Femur (tissue), 1 donor: ENCODE measurements at regions not wholly inside any gene's neighbourhood (a gene's known extent, or its start where the extent isn't known, plus 50 kb on each side); places are given as distances from the start of the nearest gene placed in this dataset.
A peak's percentile ranks its signal among the peaks of the same experiment; 100 is the strongest.

Experiments used
- DNase-seq: peaks from one replicate; pipeline ENCODE4 v3.0.0-alpha.2; 2017

GRCh38 chr16:13743571-13743970 lies 176.4 kb upstream of the ERCC4 start:
- no peak for DNase-seq

GRCh38 chr16:13756411-13757140 lies 163.4 kb upstream of the ERCC4 start:
- no peak for DNase-seq

GRCh38 chr16:13766334-13766733 lies 153.6 kb upstream of the ERCC4 start:
- DNase-seq: no peak

- DNase-seq: no peak
These were observed 152.7 kb upstream of the ERCC4 start for GRCh38 chr16:13767215-13767614.

- DNase-seq: no peak
These were observed 151.5 kb upstream of the ERCC4 start for GRCh38 chr16:13768471-13768870.

- no peak for DNase-seq
These were observed 149.5 kb upstream of the ERCC4 start for GRCh38 chr16:13770436-13770835.

- DNase-seq: no peak
These were observed 147.2 kb upstream of the ERCC4 start for GRCh38 chr16:13772782-13773181.

GRCh38 chr16:13779676-13780075 lies 140.3 kb upstream of the ERCC4 start:
- no peak for DNase-seq

GRCh38 chr16:13780406-13781168 lies 139.4 kb upstream of the ERCC4 start:
- peak; percentile 44 for DNase-seq

- DNase-seq: no peak
These were observed 138.8 kb upstream of the ERCC4 start for GRCh38 chr16:13781169-13781564.

GRCh38 chr16:13781575-13782338 lies 138.2 kb upstream of the ERCC4 start:
- DNase-seq: peak; percentile 45

GRCh38 chr16:13791095-13791494 lies 128.9 kb upstream of the ERCC4 start:
- no peak for DNase-seq

- peak; percentile 77 for DNase-seq
These were observed 126.0 kb upstream of the ERCC4 start for GRCh38 chr16:13793841-13794409.

- peak; percentile 33 for DNase-seq
These were observed 124.8 kb upstream of the ERCC4 start for GRCh38 chr16:13795131-13795530.

- no peak for DNase-seq
These were observed 122.2 kb upstream of the ERCC4 start for GRCh38 chr16:13797718-13798117.

GRCh38 chr16:13798211-13798610 lies 121.7 kb upstream of the ERCC4 start:
- no peak for DNase-seq

- no peak for DNase-seq
These were observed 116.0 kb upstream of the ERCC4 start for GRCh38 chr16:13803974-13804373.

- no peak for DNase-seq
These were observed 114.0 kb upstream of the ERCC4 start for GRCh38 chr16:13805951-13806350.

GRCh38 chr16:13806671-13807070 lies 113.3 kb upstream of the ERCC4 start:
- no peak for DNase-seq

- DNase-seq: no peak
These were observed 111.9 kb upstream of the ERCC4 start for GRCh38 chr16:13808102-13808501.

GRCh38 chr16:13809765-13810164 lies 110.2 kb upstream of the ERCC4 start:
- no peak for DNase-seq

GRCh38 chr16:13811834-13812233 lies 108.1 kb upstream of the ERCC4 start:
- DNase-seq: no peak

GRCh38 chr16:13816701-13817100 lies 103.3 kb upstream of the ERCC4 start:
- DNase-seq: no peak
